NCI-H1694 treated with DMSO at 0.1 percent for 48 hours (cell line): ENCODE measurements at regions not wholly inside any gene's neighbourhood (a gene's known extent, or its start where the extent isn't known, plus 50 kb on each side); places are given as distances from the start of the nearest gene placed in this dataset.
"Not testable (repeated sequence)": the region's sequence is repeated elsewhere in the genome, so short reads cannot be mapped to it uniquely, and the experiment has no call there.

ENCODE experiments used
- DNase-seq: peaks from one replicate; lab custom pipeline; 2025; lab: John Stamatoyannopoulos, UW

DNA sequence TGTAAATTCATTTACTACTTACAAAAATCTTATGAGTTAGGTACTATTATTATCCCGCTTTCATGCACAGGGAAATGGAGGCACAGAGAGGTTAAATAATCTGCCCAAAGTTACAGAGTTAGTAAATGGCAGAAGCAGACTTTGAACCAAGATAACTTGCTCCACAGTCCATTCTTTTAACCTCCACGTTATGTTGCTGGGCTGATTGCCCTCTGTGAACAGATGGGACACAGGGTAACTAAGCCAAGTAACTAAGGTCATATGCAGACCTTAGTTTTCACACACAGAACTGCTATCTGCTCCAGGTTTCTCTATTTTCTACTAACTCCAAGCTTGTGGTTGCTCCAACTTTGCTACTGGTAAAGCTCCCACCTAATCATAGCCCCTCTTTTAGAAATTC lies 147.1 kb upstream of the IFNG-AS1 start:
- DNase-seq: no peak

GRCh38 chr12:67843257-67843656 lies 146.0 kb upstream of the IFNG-AS1 start:
- no peak for DNase-seq

GRCh38 chr12:67852701-67853100 lies 136.5 kb upstream of the IFNG-AS1 start:
- no peak for DNase-seq

GRCh38 chr12:67853204-67853603 lies 136.0 kb upstream of the IFNG-AS1 start:
- DNase-seq: no peak

DNA sequence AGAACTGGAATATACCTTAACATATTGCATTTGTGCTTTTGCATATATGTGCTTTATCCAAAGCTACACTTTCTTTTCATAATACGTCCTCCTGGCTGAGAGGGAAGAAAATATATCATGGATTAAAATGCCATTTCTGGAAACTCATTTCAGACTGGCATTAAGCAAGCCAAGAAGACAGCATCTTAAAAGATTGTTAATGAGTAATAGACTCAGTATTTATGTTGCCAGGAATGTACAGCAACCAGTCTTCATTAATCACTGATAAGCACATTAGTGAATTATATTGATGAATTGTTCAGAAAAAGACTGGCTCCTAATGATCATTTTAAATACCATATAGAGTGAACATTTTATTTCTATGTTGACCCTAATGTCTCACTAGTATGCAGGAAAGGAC lies 134.9 kb upstream of the IFNG-AS1 start:
- DNase-seq: no peak

DNA sequence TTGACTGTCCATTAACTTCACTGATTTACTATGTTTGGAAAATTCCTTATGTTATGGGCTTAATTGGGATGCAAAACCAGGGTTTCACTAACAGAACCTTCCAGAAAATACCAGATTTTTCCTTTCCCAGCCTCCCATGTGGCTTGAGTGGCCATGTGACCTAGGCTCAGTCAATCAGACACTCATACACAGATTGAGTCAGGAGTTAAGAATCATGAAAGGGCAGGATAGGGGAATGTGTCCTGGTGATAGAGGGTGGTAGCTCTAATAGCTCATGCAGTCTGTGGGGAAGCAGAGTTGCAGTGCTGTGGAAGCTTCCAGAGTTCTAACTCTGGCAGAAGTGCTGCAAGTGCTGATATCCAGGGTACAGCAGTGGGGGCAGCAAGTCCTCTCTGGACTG lies 134.1 kb upstream of the IFNG-AS1 start:
- DNase-seq: no peak

GRCh38 chr12:67871231-67871630 lies 118.0 kb upstream of the IFNG-AS1 start:
- DNase-seq: no peak

- DNase-seq: no peak
Observed at GRCh38 chr12:67873355-67873754, 115.9 kb upstream of the IFNG-AS1 start.

DNA sequence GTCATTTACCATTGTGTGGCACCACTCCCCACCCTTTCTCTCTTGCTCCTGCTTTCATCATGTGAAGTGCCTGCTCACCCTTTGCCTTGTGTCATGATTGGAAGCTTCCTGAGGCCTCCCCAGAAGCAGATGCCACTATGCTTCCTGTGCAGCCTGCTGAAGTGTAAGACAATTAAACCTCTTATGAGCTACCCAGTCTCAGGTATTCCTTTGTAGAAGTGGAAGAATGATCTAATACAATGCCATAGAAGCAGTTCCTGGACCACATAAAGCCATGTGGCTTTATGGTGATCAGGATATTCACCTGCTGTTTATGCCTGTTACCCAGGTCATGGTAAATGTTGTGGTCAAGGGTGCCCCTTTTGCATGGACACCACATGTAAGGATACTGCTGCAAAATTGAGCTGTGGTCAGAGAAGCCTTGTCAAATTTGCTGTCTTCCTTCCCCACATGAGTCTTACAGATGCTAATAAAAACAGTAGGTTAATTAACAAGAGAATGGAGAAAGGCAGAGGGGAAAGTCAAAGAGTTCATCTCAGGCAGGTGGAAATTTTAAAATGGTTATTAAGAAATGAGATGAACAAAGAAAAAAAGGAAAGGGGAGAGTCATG lies 112.8 kb upstream of the IFNG-AS1 start:
- DNase-seq: no peak

GRCh38 chr12:67877727-67878126 lies 111.5 kb upstream of the IFNG-AS1 start:
- DNase-seq: no peak

DNA sequence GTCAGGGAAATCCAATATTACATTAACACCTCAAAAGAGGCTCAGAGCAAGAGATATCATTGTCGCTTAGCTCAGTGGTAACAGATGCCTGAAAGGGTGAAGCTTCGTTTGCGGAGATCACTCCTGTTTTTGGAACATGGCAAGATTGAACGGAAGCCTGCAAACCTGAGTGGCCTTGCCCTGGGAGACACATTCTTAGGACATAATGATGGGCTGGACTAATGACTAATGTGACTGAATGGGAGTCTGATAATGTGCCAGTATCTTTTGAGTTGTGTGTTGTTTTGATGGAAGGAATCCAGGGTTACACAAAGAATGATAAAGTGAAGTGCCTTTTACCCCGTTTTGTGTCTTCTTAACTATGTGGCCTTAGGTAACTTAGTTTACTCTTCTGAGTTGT lies 109.3 kb upstream of the IFNG-AS1 start:
- no peak for DNase-seq

- DNase-seq: no peak
Observed at GRCh38 chr12:67881565-67881964, 107.7 kb upstream of the IFNG-AS1 start.

DNA sequence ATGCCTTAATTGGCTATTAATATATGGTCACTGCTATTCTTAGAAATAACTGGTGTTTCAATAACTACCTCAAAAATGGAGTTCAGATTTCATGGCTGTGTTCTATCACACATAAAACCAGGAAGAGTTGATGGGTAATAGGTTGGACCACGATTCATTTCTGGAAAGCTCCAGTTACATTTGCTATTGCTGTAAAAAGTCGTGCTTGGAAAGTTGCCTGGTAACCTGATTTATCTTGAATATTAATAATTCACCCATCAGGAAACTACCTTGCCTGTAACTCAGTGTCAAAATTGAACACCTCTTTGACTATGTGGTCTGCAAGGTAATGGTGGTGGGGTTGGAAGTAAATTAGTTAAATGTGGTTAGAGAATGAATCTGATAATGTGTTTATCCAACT lies 104.7 kb upstream of the IFNG-AS1 start:
- DNase-seq: no peak

DNA sequence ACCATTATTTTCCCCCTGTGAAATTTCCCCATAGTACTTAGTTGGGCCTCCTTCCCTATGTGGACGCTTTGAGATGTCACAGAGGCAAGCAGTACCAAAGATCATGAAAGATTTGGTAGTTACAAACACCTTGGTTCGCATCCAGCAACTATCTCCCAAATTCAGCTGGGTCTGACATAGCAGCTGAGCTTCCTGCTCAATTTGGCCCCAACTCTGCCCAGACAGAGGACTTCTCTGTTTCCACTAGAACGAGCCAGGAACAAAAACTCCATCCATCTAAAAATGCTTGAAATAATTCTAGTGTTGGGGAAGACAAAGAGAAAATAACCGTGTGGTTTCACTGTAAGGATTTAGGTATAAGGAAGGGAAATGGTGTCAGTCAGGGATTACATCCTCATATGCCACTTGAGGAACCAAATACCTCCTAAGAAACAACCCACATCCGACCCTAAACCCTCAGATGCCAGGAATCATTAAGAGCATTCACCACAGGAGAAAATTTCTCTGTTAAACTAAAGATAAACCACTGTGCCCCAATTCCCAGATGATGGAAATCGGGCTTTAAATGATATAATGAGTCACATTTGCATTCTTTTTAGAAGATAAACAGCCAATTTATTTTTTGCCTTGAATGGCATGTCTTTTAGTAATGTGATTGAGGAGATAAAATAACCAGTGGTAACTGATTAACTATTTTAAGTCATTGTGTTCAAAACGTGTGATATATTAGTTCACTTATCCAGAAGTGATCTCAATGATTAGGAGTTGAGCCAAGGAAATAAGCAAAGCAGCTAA lies 103.7 kb upstream of the IFNG-AS1 start:
- DNase-seq: no peak

DNA sequence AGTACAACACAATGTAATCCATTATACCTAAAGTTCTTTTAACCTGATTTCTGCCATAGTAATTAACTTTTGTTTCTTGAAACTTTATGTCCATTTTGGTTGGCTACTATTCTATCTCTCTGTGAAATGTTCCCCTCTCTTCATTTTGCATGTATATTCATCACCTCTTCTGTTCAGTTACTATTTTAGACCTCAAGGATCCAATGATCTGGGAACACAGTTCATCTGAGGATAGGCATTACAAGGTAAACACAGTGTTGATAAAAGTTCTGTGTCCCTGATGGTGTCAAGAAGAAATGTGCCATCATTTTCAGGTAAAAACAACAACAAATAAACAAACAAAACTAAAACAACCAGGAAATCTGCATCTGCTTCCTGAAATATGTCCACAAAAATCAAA lies 102.2 kb upstream of the IFNG-AS1 start:
- DNase-seq: no peak

DNA sequence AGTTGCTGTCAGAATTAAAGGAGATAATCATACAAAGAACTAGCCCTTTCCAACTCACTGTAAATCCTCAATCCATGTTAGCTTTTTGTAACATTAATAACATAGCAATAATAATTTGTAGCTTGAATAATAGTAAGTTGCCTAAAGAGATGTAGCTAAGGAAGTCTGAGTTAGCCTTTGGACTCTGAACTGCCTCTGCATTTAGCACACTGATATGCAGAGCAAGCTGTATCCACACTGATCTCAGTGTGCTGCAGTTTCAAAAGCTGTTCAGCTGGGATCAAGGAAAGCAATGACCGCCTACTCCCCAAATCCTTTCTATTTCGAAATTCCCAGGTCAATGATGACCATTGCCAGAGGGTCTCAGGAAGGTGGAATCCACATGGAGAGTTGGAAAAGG lies 99.3 kb upstream of the IFNG-AS1 start:
- DNase-seq: no peak

DNA sequence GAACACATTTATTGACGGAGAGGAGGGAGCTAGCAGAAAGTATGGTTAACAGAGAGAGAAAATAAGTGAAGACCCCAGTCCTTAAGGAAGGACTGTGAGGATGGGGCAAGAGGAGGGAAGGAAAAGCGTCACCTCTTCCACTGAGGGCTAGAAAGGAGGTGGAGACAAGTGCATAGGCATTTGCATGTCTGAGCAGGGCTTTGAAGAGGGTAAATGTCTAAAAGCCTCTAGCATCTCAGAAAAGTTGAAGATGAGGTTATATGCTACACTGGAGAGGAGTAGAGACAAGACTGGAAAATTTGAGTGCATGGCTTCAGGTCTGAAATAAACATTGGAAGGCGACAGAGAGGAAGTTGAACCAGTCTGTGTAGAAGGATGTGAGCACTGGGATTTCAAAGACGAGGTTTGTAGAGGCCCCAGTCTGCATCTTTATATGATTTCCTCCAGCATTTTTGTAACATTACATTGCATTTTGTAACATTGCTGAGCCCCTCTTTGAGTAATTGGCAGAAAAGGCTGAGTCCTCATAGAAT lies 98.5 kb upstream of the IFNG-AS1 start:
- no peak for DNase-seq

DNA sequence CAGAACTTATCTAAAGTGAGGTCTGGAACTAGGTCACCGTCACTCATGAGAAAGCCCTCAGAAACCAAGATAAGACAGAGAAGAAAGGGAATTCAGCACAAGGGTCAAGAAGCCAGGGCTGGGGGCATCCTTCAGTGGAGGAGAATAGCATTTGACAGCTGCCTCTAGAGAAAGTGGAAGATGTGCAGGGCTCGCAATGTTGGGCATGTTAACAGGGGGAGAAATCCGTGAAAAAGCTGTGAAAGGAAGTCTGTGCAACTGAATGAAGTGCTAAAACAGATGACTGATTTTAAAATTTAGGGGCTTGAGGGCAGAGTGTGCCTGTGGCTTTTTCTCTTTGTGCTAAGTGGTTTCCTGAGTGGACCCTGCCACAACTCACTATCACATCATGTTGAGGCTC lies 97.7 kb upstream of the IFNG-AS1 start:
- DNase-seq: no peak

GRCh38 chr12:67892259-67893021 lies 96.8 kb upstream of the IFNG-AS1 start:
- peak; percentile 19 for DNase-seq

DNA sequence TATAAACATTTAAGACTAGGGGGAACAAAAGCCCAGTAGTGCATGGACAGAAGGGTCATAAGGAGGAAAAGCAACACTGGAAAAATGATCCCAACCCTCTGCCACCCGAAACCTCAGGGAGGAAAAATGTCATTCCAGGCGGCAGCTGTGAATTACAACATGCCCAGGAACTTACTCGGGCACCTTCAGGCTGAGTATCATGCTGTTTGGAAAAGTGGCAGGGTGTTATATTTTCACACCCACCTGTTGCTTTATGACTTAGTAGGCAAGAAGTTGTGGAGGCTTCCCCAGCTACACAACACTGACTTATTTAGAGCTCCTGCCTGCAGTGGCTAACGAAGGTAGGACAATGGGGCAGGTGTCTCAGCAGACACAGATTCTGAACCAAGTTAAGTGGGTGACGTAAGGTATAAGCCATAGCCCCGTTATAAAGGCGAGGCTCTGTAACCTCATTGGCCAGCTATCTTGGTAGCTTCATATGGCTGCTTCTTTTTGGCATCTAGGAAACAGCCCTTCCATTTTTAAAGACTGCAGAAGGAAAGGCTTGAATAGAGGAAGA lies 96.1 kb upstream of the IFNG-AS1 start:
- DNase-seq: no peak

DNA sequence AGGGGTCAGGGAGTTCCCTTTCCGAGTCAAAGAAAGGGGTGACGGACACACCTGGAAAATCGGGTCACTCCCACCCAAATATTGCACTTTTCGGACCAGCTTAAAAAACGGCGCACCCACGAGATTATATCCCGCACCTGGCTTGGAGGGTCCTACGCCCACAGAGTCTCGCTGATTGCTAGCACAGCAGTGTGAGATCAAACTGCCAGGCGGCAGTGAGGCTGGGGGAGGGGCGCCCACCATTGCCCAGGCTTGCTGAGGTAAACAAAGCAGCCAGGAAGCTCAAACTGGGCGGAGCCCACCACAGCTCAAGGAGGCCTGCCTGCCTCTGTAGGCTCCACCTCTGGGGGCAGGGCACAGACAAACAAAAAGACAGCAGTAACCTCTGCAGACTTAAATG lies 88.8 kb upstream of the IFNG-AS1 start:
- not testable (repeated sequence) for DNase-seq

- DNase-seq: no peak
Observed at GRCh38 chr12:67909091-67909531, 80.1 kb upstream of the IFNG-AS1 start.
